OCI-LY7 (cell line): ENCODE measurements at regions not wholly inside any gene's neighbourhood (a gene's known extent, or its start where the extent isn't known, plus 50 kb on each side); places are given as distances from the start of the nearest gene placed in this dataset.

Experiments used
- BruUV-seq: library from RNA; stranded (reverse); fragments of 400-500 nt; replicated peaks from 2 replicates; lab custom pipeline; 2021; lab: Mats Ljungman, UMichigan
- CTCF ChIA-PET: fragments of 300-600 bp; sonication (Branson Sonifier 250); formaldehyde crosslinking; loops from one replicate; lab custom pipeline; 2022; ENCODE audit warnings: antibody characterized with exemption; ENCODE audit not compliant: unreplicated experiment; lab: Charles Lee
- POLR2A ChIA-PET: fragments of 300-600 bp; sonication (Branson Sonifier 250); formaldehyde crosslinking; loops from one replicate; lab custom pipeline; 2022; ENCODE audit warnings: antibody characterized with exemption; lab: Charles Lee
- DNase-seq: peaks from one replicate; pipeline ENCODE4 v3.0.0-alpha.2; 2015; ENCODE audit warnings: low spot score
- H2AFZ ChIP-seq: fragments of 200-600 bp; sonication (generic), shearing (Covaris generic); 2 replicates; pipeline ENCODE4 v1.6.1; 2014; ENCODE audit warnings: mild to moderate bottlenecking, antibody characterized with exemption, low read length, moderate library complexity
- H3K27ac ChIP-seq: fragments of 200-600 bp; sonication (generic); 2 replicates; pipeline ENCODE4 v1.5.1; 2014; ENCODE audit warnings: mixed run types, low read depth, mild to moderate bottlenecking, moderate library complexity, low read length, inconsistent platforms; ENCODE audit not compliant: poor library complexity, severe bottlenecking
- H3K36me3 ChIP-seq: fragments of 200-600 bp; sonication (generic); 2 replicates; pipeline ENCODE4 v1.6.1; 2014; ENCODE audit warnings: mild to moderate bottlenecking, antibody characterized with exemption, low read length, moderate library complexity, mixed read lengths; ENCODE audit not compliant: insufficient read depth
- H3K4me1 ChIP-seq: fragments of 200-600 bp; sonication (generic); 2 replicates; pipeline ENCODE4 v1.5.1; 2014; ENCODE audit warnings: mild to moderate bottlenecking, low read length; ENCODE audit not compliant: insufficient read depth, poor library complexity, severe bottlenecking
- H3K4me2 ChIP-seq: fragments of 200-600 bp; sonication (generic); 2 replicates; pipeline ENCODE4 v1.6.1; 2014; ENCODE audit warnings: mild to moderate bottlenecking, low read length
- H3K4me3 ChIP-seq: fragments of 200-600 bp; sonication (generic); 2 replicates; pipeline ENCODE4 v1.5.1; 2014; ENCODE audit warnings: mild to moderate bottlenecking, low read depth, low read length; ENCODE audit not compliant: poor library complexity, severe bottlenecking
- H3K79me2 ChIP-seq: fragments of 200-600 bp; sonication (generic); 2 replicates; pipeline ENCODE4 v1.6.1; 2016; ENCODE audit warnings: low read depth, mild to moderate bottlenecking, low read length, moderate library complexity, mixed read lengths; ENCODE audit not compliant: insufficient read depth
- H3K9me2 ChIP-seq: fragments of 200-600 bp; sonication (generic); 2 replicates; pipeline ENCODE4 v1.6.1; 2016; ENCODE audit warnings: mild to moderate bottlenecking, low read length, mixed read lengths; ENCODE audit not compliant: insufficient read depth
- H3K9me3 ChIP-seq: fragments of 200-600 bp; sonication (generic); 2 replicates; pipeline ENCODE4 v1.6.1; 2014; ENCODE audit warnings: mild to moderate bottlenecking, mixed run types, low read length, mixed read lengths
- H4K20me1 ChIP-seq: fragments of 200-600 bp; sonication (generic); 2 replicates; pipeline ENCODE4 v1.6.1; 2014; ENCODE audit warnings: mild to moderate bottlenecking, antibody characterized with exemption, low read length, moderate library complexity, mixed read lengths; ENCODE audit not compliant: insufficient read depth
- CTCF ChIP-seq: fragments of 200-600 bp; sonication (generic); conservative IDR thresholded peaks from 2 replicates; pipeline ENCODE4 v1.5.1; 2014; ENCODE audit warnings: mild to moderate bottlenecking, antibody characterized with exemption, low read length, moderate library complexity, mixed read lengths
- EZH2phosphoT487 ChIP-seq: fragments of 200-600 bp; sonication (generic); IDR thresholded peaks from 2 replicates; pipeline ENCODE4 v1.6.1; 2018; ENCODE audit warnings: low read depth, borderline replicate concordance, mild to moderate bottlenecking, mixed run types, antibody characterized with exemption, low read length, moderate library complexity, mixed read lengths
- intact Hi-C: fragments of 100-400 bp; cut with micrococcal nuclease; formaldehyde crosslinking; loops from one replicate; pipeline ENCODE4 v1.10.0; 2022; ENCODE audit not compliant: unreplicated experiment

GRCh38 chr2:18251486-18251885 lies 309.0 kb downstream of the RDH14 start:
- Histone ChIP-seq H4K20me1 (no peaks in the 10 kb centered on the region), H3K9me2 (no peaks in the 10 kb centered on the region), H3K4me3 (no peak overlapping the region), H3K79me2 (no peaks in the 10 kb centered on the region), H2AFZ (no peak overlapping the region), H3K36me3 (no peaks in the 10 kb centered on the region), H3K4me1 (no peaks in the 10 kb centered on the region), H3K27ac (no peak overlapping the region), H3K4me2 (no peak overlapping the region), H3K9me3 (no peaks in the 10 kb centered on the region)
- DNase-seq: no peak
- no peak for TF ChIP-seq EZH2phosphoT487
- TF ChIP-seq CTCF: no peak
- intact Hi-C loops: no loop called here
- POLR2A ChIA-PET: no interaction called here
- no TSS peak for BruUV-seq
- CTCF ChIA-PET: no interaction called here

GRCh38 chr2:18247282-18248110 lies 313.0 kb downstream of the RDH14 start:
- BruUV-seq: no TSS peak
- no peak for TF ChIP-seq CTCF
- TF ChIP-seq EZH2phosphoT487: no peak
- H2AFZ ChIP-seq: no peak overlapping the region
- H3K79me2 ChIP-seq: no peaks in the 10 kb centered on the region
- ChIA-PET CTCF (no interaction called here), POLR2A (interaction anchor here (0.6 to 0.9 kb wide), 3 partner anchors 83 to 842 kb away, joined by 3 read pairs; no protein-coding TSS in a partner anchor)
- H3K27ac ChIP-seq: no peak overlapping the region
- H4K20me1 ChIP-seq: no peaks in the 10 kb centered on the region
- no peak overlapping the region for H3K4me2 ChIP-seq
- no peaks in the 10 kb centered on the region for H3K36me3 ChIP-seq
- H3K4me3 ChIP-seq: no peak overlapping the region
- intact Hi-C loops: no loop called here
- DNase-seq: no peak
- H3K9me2 ChIP-seq: no peaks in the 10 kb centered on the region
- no peaks in the 10 kb centered on the region for H3K9me3 ChIP-seq
- no peaks in the 10 kb centered on the region for H3K4me1 ChIP-seq

- POLR2A ChIA-PET: interaction anchor here (1.6 kb wide), 1 partner anchor 11 kb away, joined by 4 read pairs; no protein-coding TSS in a partner anchor
- DNase-seq: no peak
Measured at GRCh38 chr2:18245375-18245774, 315.1 kb downstream of the RDH14 start.

More at GRCh38 chr2:18245375-18245774, 315.1 kb downstream of the RDH14 start:
- Histone ChIP-seq H3K4me1 (no peaks in the 10 kb centered on the region), H3K9me3 (no peaks in the 10 kb centered on the region), H3K9me2 (no peaks in the 10 kb centered on the region), H3K27ac (no peak overlapping the region), H2AFZ (no peak overlapping the region), H3K36me3 (no peaks in the 10 kb centered on the region), H3K4me2 (no peak overlapping the region), H3K4me3 (no peak overlapping the region), H3K79me2 (no peaks in the 10 kb centered on the region), H4K20me1 (no peaks in the 10 kb centered on the region)
- TF ChIP-seq EZH2phosphoT487 (no peak), CTCF (no peak)
- CTCF ChIA-PET: no interaction called here
- intact Hi-C loops: no loop called here
- no TSS peak for BruUV-seq
